Hepatocyte (in vitro differentiated cells): ENCODE measurements at regions not wholly inside any gene's neighbourhood (a gene's known extent, or its start where the extent isn't known, plus 50 kb on each side); places are given as distances from the start of the nearest gene placed in this dataset.

ENCODE experiments used
- DNase-seq: peaks from one replicate; pipeline ENCODE4 v3.0.0-alpha.2; 2016; ENCODE audit warnings: low spot score
- H2AFZ ChIP-seq: fragments of 200-600 bp; sonication (generic); 2 replicates; pipeline ENCODE4 v1.6.0; 2016; ENCODE audit warnings: antibody characterized with exemption, mild to moderate bottlenecking
- H3K27ac ChIP-seq: fragments of 200-600 bp; sonication (generic); 2 replicates; pipeline ENCODE4 v1.5.1; 2016; ENCODE audit warnings: mild to moderate bottlenecking
- H3K27me3 ChIP-seq: fragments of 200-600 bp; sonication (generic); 2 replicates; pipeline ENCODE4 v1.6.1; 2016
- H3K36me3 ChIP-seq: fragments of 200-600 bp; sonication (generic); replicated peaks from 2 replicates; pipeline ENCODE4 v1.5.1; 2016; ENCODE audit warnings: low read depth; ENCODE audit not compliant: insufficient read depth
- H3K4me1 ChIP-seq: fragments of 200-600 bp; sonication (generic); 2 replicates; pipeline ENCODE4 v1.5.1; 2016; ENCODE audit warnings: mild to moderate bottlenecking, moderate library complexity; ENCODE audit not compliant: insufficient read depth
- H3K4me2 ChIP-seq: fragments of 200-600 bp; sonication (generic); 2 replicates; pipeline ENCODE4 v1.6.0; 2016
- H3K4me3 ChIP-seq: fragments of 200-600 bp; sonication (generic); 2 replicates; pipeline ENCODE4 v1.5.1; 2016; ENCODE audit warnings: mild to moderate bottlenecking
- H3K79me2 ChIP-seq: fragments of 200-600 bp; sonication (generic); 2 replicates; pipeline ENCODE4 v1.6.0; 2017; ENCODE audit warnings: mild to moderate bottlenecking
- H3K9me2 ChIP-seq: fragments of 200-600 bp; sonication (generic); replicated peaks from 2 replicates; pipeline ENCODE4 v1.6.0; 2017; ENCODE audit warnings: mild to moderate bottlenecking; ENCODE audit not compliant: insufficient read depth
- H3K9me3 ChIP-seq: fragments of 200-600 bp; sonication (generic); 2 replicates; pipeline ENCODE4 v1.5.1; 2016; ENCODE audit warnings: low read depth, mild to moderate bottlenecking
- H4K20me1 ChIP-seq: fragments of 200-600 bp; sonication (generic); 2 replicates; pipeline ENCODE4 v1.6.0; 2016; ENCODE audit warnings: mild to moderate bottlenecking; ENCODE audit not compliant: insufficient read depth, poor library complexity, severe bottlenecking
- CTCF ChIP-seq: fragments of 200-600 bp; sonication (generic); IDR thresholded peaks from 2 replicates; pipeline ENCODE4 v1.5.1; 2016; ENCODE audit warnings: antibody characterized with exemption, mild to moderate bottlenecking; ENCODE audit not compliant: poor library complexity
- EZH2 ChIP-seq: fragments of 200-600 bp; sonication (generic); IDR thresholded peaks from 2 replicates; pipeline ENCODE4 v1.6.1; 2016; ENCODE audit warnings: antibody characterized with exemption, mild to moderate bottlenecking, borderline replicate concordance
- EZH2phosphoT487 ChIP-seq: fragments of 200-600 bp; sonication (generic); IDR thresholded peaks from one replicate; pipeline ENCODE4 v1.6.1; 2018; ENCODE audit warnings: antibody characterized with exemption, mild to moderate bottlenecking, low read depth, moderate library complexity; ENCODE audit not compliant: unreplicated experiment, severe bottlenecking
- WGBS: methylation state at CpG from one replicate; pipeline ENCODE4 v1.1.6; 2016; ENCODE audit warnings: low lambda C conversion rate; ENCODE audit errors: missing lambda C conversion rate; 5-methylcytosine and 5-hydroxymethylcytosine counted together

- peaks cover 24% of the 10 kb centered on the region for H3K27me3 ChIP-seq
- TF ChIP-seq EZH2phosphoT487: no peak
- no peak for TF ChIP-seq CTCF
- TF ChIP-seq EZH2: no peak
- H3K4me1 ChIP-seq: peaks cover 36% of the 10 kb centered on the region
- no peak overlapping the region for H3K27ac ChIP-seq
- WGBS: 61% methylated on average over 11 of the region's 11 CpGs
- H3K36me3 ChIP-seq: no peaks in the 10 kb centered on the region
- H4K20me1 ChIP-seq: no peaks in the 10 kb centered on the region
- no peaks in the 10 kb centered on the region for H3K9me3 ChIP-seq
- H3K4me3 ChIP-seq: no peak overlapping the region
- no peak overlapping the region for H2AFZ ChIP-seq
- no peaks in the 10 kb centered on the region for H3K9me2 ChIP-seq
- H3K4me2 ChIP-seq: no peak overlapping the region
- H3K79me2 ChIP-seq: no peaks in the 10 kb centered on the region
- DNase-seq: no peak
Measured at GRCh38 chr2:9761577-9761976, 81.7 kb upstream of the TAF1B start.

DNA sequence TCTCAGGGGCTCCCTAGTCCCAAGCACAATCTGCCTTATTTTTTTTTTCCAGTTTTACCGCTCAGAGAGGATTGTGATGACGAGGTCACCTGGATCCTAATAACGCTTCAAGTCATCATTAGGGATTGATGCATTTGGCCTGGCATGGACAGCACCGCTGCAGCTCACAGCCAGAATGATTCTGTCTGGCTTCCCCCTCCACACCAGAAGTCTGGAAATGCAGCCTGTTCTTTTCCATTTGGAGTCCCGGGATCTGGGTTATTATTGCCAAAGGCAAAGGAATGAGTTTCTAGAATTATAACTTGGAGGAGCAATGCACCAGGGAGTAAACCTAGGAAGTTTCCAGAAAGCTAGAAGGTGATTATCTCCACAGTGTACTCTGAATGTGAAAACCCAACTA is 81.1 kb upstream of the TAF1B start:
- Histone ChIP-seq H3K27ac (no peak overlapping the region), H3K9me3 (no peaks in the 10 kb centered on the region), H3K27me3 (peaks cover 18% of the 10 kb centered on the region), H3K79me2 (no peaks in the 10 kb centered on the region), H4K20me1 (no peaks in the 10 kb centered on the region), H3K4me3 (no peak overlapping the region), H2AFZ (no peak overlapping the region), H3K9me2 (no peaks in the 10 kb centered on the region), H3K4me2 (no peak overlapping the region), H3K36me3 (no peaks in the 10 kb centered on the region), H3K4me1 (peaks cover 36% of the 10 kb centered on the region)
- WGBS: 87% methylated on average over 5 of the region's 5 CpGs
- no peak for DNase-seq
- TF ChIP-seq EZH2 (no peak), EZH2phosphoT487 (no peak)

- peaks cover 30% of the 10 kb centered on the region for H3K4me1 ChIP-seq
- H3K4me2 ChIP-seq: no peak overlapping the region
- no peaks in the 10 kb centered on the region for H3K79me2 ChIP-seq
- no peaks in the 10 kb centered on the region for H3K9me2 ChIP-seq
- over 99% methylated on average over 9 of the region's 9 CpGs for WGBS
- H3K27me3 ChIP-seq: peaks cover 12% of the 10 kb centered on the region
- no peaks in the 10 kb centered on the region for H4K20me1 ChIP-seq
- H3K36me3 ChIP-seq: no peaks in the 10 kb centered on the region
- no peak overlapping the region for H2AFZ ChIP-seq
- H3K27ac ChIP-seq: peak overlapping the region; percentile 68
- H3K4me3 ChIP-seq: no peak overlapping the region
- TF ChIP-seq CTCF: no peak
- no peak for TF ChIP-seq EZH2phosphoT487
- TF ChIP-seq EZH2: no peak
- no peak for DNase-seq
- H3K9me3 ChIP-seq: no peaks in the 10 kb centered on the region
Measured at GRCh38 chr2:9762941-9763340, 80.3 kb upstream of the TAF1B start.

DNA sequence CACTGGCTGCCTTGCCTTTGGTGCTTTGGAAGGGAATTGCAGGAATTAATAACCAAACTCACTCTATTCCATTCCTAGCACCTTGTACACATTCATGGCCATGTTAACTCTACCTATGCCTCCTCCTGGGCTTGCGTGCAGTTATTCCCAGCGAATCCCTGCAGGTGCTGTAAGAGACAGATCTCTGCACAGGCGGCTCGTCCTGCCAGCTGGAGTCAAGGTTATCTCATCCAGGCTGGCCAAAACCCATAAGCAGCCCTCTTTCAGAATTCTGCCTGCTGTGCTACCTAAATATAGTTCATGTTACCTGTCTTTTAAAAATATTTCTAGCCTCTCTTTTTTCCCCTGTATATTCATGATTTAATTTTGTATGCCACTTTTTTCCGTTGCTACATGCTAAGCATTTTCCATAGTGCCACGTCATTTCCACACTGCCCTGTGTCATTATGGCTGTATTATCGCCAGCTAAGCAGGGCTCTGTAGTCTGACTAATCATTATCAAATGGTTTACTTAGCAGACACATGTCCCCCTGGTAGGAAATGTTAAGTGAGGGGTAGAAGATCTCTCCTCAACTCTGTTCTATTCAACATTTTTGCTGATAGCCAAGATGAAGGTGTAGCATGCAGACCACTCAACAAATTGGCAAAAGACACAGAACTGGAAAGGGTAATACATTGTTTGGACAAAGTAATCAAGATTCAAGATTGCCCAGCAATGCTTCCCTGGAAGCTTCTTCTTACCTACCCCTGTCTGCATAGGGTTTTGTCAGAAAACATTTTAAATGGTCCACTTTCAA is 79.7 kb upstream of the TAF1B start:
- H3K4me1 ChIP-seq: peaks cover 24% of the 10 kb centered on the region
- no peaks in the 10 kb centered on the region for H3K9me2 ChIP-seq
- peak overlapping the region; percentile 68 for H3K27ac ChIP-seq
- H3K4me3 ChIP-seq: no peak overlapping the region
- H3K79me2 ChIP-seq: no peaks in the 10 kb centered on the region
- no peak overlapping the region for H3K4me2 ChIP-seq
- WGBS: 58% methylated on average over 7 of the region's 7 CpGs
- no peaks in the 10 kb centered on the region for H3K36me3 ChIP-seq
- H3K27me3 ChIP-seq: peaks cover 8% of the 10 kb centered on the region
- TF ChIP-seq EZH2 (no peak), EZH2phosphoT487 (no peak), CTCF (no peak)
- peak; percentile 59 for DNase-seq
- no peaks in the 10 kb centered on the region for H3K9me3 ChIP-seq
- H2AFZ ChIP-seq: no peak overlapping the region
- H4K20me1 ChIP-seq: no peaks in the 10 kb centered on the region
